Right atrium auricular region (tissue), 2 donors: ENCODE measurements at regions not wholly inside any gene's neighbourhood (a gene's known extent, or its start where the extent isn't known, plus 50 kb on each side); places are given as distances from the start of the nearest gene placed in this dataset.

Source experiments
- DNase-seq: peaks from one replicate; pipeline ENCODE4 v3.0.0-alpha.2; 2019; ENCODE audit warnings: low spot score
- H3K27ac ChIP-seq, 2 donors: fragments of 200-600 bp; sonication (generic); 1 replicate in 1 of 2; 2 replicates in 1 of 2; pipeline ENCODE4 v1.5.1; 2016 to 2019
- H3K27me3 ChIP-seq, 2 donors: fragments of 200-600 bp; sonication (generic); one replicate each; pipeline versions ENCODE4 v1.5.1 to v1.6.0; 2017 to 2019
- H3K36me3 ChIP-seq: fragments of 200-600 bp; sonication (generic); one replicate; pipeline ENCODE4 v1.5.1; 2016
- H3K4me1 ChIP-seq, 2 donors: fragments of 200-600 bp; sonication (generic); one replicate each; pipeline versions ENCODE4 v1.5.1 to v1.6.0; 2017 to 2019
- H3K4me3 ChIP-seq, 2 donors: fragments of 200-600 bp; sonication (generic); 1 replicate in 1 of 2; 2 replicates in 1 of 2; pipeline ENCODE4 v1.5.1; 2017 to 2019; ENCODE audit warnings: mild to moderate bottlenecking in 1 of 2, moderate library complexity in 1 of 2
- H3K9me3 ChIP-seq, 2 donors: fragments of 200-600 bp; sonication (generic); one replicate each; pipeline ENCODE4 v1.5.1; 2019
- CTCF ChIP-seq, 2 donors: fragments of 200-600 bp; sonication (generic); IDR thresholded peaks; one replicate each; pipeline ENCODE4 v1.5.1; 2019; ENCODE audit warnings: antibody characterized with exemption in 2 of 2

GRCh38 chr15:98178861-98179260, 218.4 kb downstream of the ARRDC4 start:
- Histone ChIP-seq H3K36me3 (no peaks in the 10 kb centered on the region), H3K27me3 (no peaks in the 10 kb centered on the region), H3K27ac (no peak overlapping the region), H3K4me1 (no peaks in the 10 kb centered on the region), H3K9me3 (no peaks in the 10 kb centered on the region), H3K4me3 (no peak overlapping the region)
- TF ChIP-seq CTCF (IDR thresholded peaks at IDR 0.05): no peak
- no peak for DNase-seq

GRCh38 chr15:98187549-98187948, 227.0 kb downstream of the ARRDC4 start:
- H3K36me3 ChIP-seq: no peaks in the 10 kb centered on the region
- H3K27me3 ChIP-seq: no peaks in the 10 kb centered on the region
- DNase-seq: no peak
- H3K4me1 ChIP-seq: no peaks in the 10 kb centered on the region
- no peak for TF ChIP-seq CTCF (IDR thresholded peaks at IDR 0.05)
- H3K4me3 ChIP-seq: no peak overlapping the region
- no peaks in the 10 kb centered on the region for H3K9me3 ChIP-seq
- no peak overlapping the region for H3K27ac ChIP-seq

DNA sequence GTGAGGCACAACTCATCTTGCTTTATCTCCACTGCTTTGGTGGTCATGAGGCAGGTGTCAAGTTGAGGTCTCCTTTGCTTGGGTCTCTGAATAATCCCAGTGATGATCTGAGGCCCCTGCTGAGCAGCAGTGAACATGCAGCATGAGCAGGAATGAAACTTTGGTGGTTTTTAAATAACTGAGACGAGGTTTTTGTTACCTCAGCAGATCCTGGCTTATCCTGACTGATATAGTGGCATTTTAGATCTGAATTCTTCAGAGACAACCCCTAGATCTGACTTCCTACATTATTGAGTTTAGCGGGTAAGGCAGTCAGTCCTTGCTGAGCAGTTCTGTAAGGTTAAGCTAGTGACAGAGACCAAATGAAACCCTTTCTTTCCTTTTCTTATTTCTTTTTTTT, 230.4 kb downstream of the ARRDC4 start:
- Histone ChIP-seq H3K36me3 (no peaks in the 10 kb centered on the region), H3K4me1 (no peaks in the 10 kb centered on the region), H3K27me3 (no peaks in the 10 kb centered on the region), H3K27ac (no peak overlapping the region), H3K4me3 (no peak overlapping the region), H3K9me3 (no peaks in the 10 kb centered on the region)
- no peak for TF ChIP-seq CTCF (IDR thresholded peaks at IDR 0.05)
- no peak for DNase-seq

DNA sequence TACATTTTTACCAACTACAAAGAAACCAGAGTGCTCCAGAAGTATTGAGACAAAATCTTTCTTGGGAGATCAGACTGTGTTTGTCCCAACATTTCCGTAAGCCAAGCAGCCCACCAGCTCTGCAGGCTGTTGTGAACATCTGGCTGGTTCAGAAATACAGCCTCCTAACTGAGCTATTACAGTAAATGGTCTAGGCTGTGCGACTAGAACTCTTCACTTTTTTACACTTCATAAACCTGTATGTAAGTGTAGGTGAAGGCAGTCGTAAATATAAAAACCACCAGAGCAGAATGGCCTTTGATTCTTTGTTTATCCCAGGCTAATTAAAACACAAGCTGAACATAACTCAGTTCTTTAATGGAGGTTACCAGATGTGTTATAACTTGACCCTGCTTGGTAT, 235.3 kb downstream of the ARRDC4 start:
- no peak overlapping the region for H3K27ac ChIP-seq
- no peak for DNase-seq
- no peaks in the 10 kb centered on the region for H3K4me1 ChIP-seq
- TF ChIP-seq CTCF (IDR thresholded peaks at IDR 0.05): no peak
- no peaks in the 10 kb centered on the region for H3K36me3 ChIP-seq
- no peaks in the 10 kb centered on the region for H3K27me3 ChIP-seq
- no peaks in the 10 kb centered on the region for H3K9me3 ChIP-seq
- no peak overlapping the region for H3K4me3 ChIP-seq

- H3K27ac ChIP-seq: no peak overlapping the region
- H3K27me3 ChIP-seq: no peaks in the 10 kb centered on the region
- H3K4me1 ChIP-seq: no peaks in the 10 kb centered on the region
- H3K36me3 ChIP-seq: no peaks in the 10 kb centered on the region
- DNase-seq: no peak
- TF ChIP-seq CTCF (IDR thresholded peaks at IDR 0.05): no peak
- H3K4me3 ChIP-seq: no peak overlapping the region
- H3K9me3 ChIP-seq: no peaks in the 10 kb centered on the region
These were observed 235.9 kb downstream of the ARRDC4 start for GRCh38 chr15:98196371-98196770.

DNA sequence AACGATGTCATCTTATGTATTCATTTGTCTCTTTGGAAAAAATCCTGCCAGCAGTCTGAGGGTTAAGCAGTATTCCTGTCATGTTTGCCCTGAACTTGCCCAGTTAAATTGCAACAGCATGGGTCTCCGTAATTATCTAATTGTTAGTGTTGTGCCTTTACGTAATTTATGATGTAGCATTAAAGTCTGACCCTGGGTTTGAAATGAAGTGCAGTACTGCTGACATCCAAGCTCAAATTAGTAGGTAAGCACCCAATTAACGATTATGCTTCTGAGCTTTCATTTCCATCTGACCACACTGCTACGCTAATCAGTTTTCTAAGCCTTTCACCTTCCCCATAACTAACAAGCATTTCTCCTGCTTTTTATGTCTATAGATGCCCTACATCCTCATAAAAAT, 241.8 kb downstream of the ARRDC4 start:
- Histone ChIP-seq H3K9me3 (no peaks in the 10 kb centered on the region), H3K4me3 (no peak overlapping the region), H3K27me3 (no peaks in the 10 kb centered on the region), H3K27ac (no peak overlapping the region), H3K4me1 (no peaks in the 10 kb centered on the region), H3K36me3 (no peaks in the 10 kb centered on the region)
- TF ChIP-seq CTCF (IDR thresholded peaks at IDR 0.05): no peak
- no peak for DNase-seq
